ENCODE measurements at regions not wholly inside any gene's neighbourhood (a gene's known extent, or its start where the extent isn't known, plus 50 kb on each side); places are given as distances from the start of the nearest gene placed in this dataset.
"Not testable (repeated sequence)": the region's sequence is repeated elsewhere in the genome, so short reads cannot be mapped to it uniquely, and the experiment has no call there.

DNA sequence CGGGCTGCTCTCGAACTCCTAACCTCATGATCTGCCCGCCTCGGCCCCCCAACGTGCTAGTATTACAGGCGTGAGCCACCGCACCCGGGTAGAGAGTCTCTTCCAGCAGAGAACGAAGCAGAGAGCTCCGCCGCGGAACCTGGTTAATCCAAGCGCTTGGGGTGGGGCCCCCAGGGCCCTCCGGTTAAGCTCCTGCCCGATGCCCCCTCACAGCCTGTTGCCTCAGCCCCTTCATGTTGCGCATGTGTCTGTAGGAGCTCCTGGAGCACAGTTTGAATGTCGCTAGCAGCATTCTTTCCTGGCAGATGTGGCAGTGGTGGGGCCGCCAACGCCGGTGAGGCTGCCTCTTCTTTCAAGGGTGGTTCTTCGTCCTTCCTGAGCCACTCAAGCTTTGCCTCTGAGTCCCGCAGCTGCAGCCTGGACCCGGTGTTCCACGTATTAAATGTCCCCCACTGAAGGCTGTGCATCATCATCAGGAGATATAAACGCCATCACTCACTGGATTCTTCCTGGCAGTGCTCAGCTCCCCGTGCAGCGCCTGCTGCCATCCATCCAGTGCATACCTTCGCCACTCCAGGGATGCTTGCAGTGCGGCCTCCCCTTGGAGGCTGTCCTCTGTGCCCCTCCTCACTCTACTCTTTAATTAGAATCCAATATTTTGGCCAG lies 1919.3 kb downstream of the PCDH9 start:
- H3K27me3 ChIP-seq (ENCODE audit: insufficient read depth in 3 of 3, low read length in 2 of 3), result no peaks in the 10 kb centered on the region
- no peak overlapping the region for H3K27ac ChIP-seq
- DNase-seq (no peak), ATAC-seq (no peak)
- no peak overlapping the region for H3K4me3 ChIP-seq
- H3K4me1 ChIP-seq, result no peaks in the 10 kb centered on the region
- H3K36me3 ChIP-seq (ENCODE audit: insufficient read depth in 1 of 2, low read depth in 1 of 2), result no peaks in the 10 kb centered on the region
- intact Hi-C loops (cut with DNase I), result no loop called here
- H3K9me3 ChIP-seq, result peaks cover 6% of the 10 kb centered on the region
- TF ChIP-seq, protein P1, sequence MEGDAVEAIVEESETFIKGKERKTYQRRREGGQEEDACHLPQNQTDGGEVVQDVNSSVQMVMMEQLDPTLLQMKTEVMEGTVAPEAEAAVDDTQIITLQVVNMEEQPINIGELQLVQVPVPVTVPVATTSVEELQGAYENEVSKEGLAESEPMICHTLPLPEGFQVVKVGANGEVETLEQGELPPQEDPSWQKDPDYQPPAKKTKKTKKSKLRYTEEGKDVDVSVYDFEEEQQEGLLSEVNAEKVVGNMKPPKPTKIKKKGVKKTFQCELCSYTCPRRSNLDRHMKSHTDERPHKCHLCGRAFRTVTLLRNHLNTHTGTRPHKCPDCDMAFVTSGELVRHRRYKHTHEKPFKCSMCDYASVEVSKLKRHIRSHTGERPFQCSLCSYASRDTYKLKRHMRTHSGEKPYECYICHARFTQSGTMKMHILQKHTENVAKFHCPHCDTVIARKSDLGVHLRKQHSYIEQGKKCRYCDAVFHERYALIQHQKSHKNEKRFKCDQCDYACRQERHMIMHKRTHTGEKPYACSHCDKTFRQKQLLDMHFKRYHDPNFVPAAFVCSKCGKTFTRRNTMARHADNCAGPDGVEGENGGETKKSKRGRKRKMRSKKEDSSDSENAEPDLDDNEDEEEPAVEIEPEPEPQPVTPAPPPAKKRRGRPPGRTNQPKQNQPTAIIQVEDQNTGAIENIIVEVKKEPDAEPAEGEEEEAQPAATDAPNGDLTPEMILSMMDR (IDR thresholded peaks at IDR 0.05), result no peak
- 92 to 97% (median 94%) methylated on average over 28 to 29 of the region's 29 CpGs for WGBS, 3 donors

DNA sequence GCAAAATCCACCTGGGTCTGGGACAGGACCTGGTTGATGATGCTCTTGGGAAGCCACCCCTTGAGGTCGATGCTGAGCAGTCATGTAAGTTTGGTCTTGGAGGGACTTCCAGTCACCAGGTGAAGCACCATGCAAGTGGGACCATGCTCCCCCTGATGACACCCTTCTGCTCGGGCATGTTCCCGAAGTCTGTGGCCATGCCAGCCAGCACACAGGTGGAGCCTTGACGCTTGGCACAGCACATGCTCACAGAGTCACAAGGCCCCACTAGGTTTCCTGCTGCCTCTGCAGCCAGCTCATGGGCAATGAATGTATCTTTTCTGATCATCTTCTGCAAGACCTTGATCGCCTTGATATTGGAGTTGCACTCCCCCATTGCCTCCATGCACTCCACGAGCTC lies 1920.2 kb downstream of the PCDH9 start:
- intact Hi-C loops (cut with DNase I), result no loop called here
- ATAC-seq (no peak), DNase-seq (no peak)
- 88 to 92% (median 90%) methylated on average over 6 of the region's 6 CpGs for WGBS, 3 donors
- no peak overlapping the region for H3K4me3 ChIP-seq
- TF ChIP-seq, protein P1 (IDR thresholded peaks at IDR 0.05), result no peak
- no peaks in the 10 kb centered on the region for H3K36me3 ChIP-seq (ENCODE audit: insufficient read depth in 1 of 2, low read depth in 1 of 2)
- no peaks in the 10 kb centered on the region for H3K9me3 ChIP-seq
- H3K27me3 ChIP-seq (ENCODE audit: insufficient read depth in 3 of 3, low read length in 2 of 3), result no peaks in the 10 kb centered on the region
- no peak overlapping the region for H3K27ac ChIP-seq
- H3K4me1 ChIP-seq, result no peaks in the 10 kb centered on the region

DNA sequence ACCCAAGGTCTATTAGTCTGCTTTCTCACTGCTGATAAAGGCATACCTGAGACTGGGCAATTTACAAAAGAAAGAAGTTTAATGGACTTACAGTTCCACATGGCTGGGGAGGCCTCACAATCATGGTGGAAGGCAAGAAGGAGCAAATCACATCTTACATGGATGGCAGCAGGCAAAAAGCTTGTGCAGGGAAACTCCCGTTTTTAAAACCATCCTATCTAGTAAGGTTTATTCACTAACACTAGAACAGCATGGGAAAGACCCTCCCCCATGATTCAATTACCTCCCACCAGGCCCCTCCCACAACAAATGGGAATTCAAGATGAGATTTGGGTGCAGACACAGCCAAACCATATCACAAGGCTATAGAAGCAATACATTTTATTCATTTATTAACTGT lies 1921.4 kb downstream of the PCDH9 start:
- H3K27me3 ChIP-seq (ENCODE audit: insufficient read depth in 3 of 3, low read length in 2 of 3); H3K36me3 ChIP-seq (ENCODE audit: insufficient read depth in 1 of 2, low read depth in 1 of 2); H3K4me3 ChIP-seq; intact Hi-C loops (cut with DNase I); H3K4me1 ChIP-seq; DNase-seq; H3K27ac ChIP-seq; ATAC-seq; H3K9me3 ChIP-seq: not testable (repeated sequence)
- WGBS, 3 donors, result 93 to 100% (median 95%) methylated on average over 1 of the region's 1 CpG

DNA sequence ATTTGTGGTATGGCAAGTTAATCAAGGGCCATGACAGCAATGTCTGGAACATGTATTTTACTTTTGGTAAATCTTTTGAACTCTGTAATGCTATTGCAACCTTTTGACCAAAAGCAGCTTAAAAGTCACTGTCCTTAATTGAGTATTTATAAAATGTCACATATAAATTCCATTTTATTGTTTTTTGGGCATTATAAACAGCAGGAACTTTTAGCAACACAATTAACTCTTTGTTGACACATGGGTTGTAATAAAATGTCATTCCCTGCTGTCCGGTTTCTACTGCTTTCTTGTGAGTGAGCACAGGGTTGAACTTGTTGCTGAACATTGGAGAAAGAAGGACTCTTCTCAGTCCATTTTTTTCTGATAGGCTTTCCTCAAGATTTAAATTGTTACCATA lies 1923.1 kb downstream of the PCDH9 start:
- H3K9me3 ChIP-seq, result no peaks in the 10 kb centered on the region
- no peak overlapping the region for H3K4me3 ChIP-seq
- ATAC-seq (no peak), DNase-seq (no peak)
- H3K27ac ChIP-seq, result no peak overlapping the region
- TF ChIP-seq, protein P1 (IDR thresholded peaks at IDR 0.05), result no peak
- no peaks in the 10 kb centered on the region for H3K4me1 ChIP-seq
- WGBS, 3 donors, result 70 to 85% (median 79%) methylated on average over 1 of the region's 1 CpG
- intact Hi-C loops (cut with DNase I), result no loop called here
- no peaks in the 10 kb centered on the region for H3K27me3 ChIP-seq (ENCODE audit: insufficient read depth in 3 of 3, low read length in 2 of 3)
- no peaks in the 10 kb centered on the region for H3K36me3 ChIP-seq (ENCODE audit: insufficient read depth in 1 of 2, low read depth in 1 of 2)

DNA sequence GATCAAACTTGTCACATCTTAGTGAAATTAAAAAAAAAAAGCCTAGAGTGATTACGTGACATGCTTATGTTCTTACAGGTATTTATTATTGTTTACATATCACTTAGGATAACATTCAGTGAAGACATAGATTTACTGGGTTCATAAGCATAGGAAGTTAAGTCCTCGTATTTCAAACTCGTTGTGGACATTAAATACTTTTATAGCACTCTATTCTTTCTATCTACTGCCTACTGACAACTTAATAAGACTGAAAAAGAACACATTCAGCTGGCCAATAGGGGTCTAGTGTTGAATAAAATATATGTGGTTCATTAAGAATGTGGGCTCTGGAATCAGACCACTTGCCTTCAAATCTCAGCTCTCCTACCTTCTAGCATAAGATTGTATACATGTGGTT lies 1927.4 kb downstream of the PCDH9 start:
- Histone ChIP-seq H3K4me3 (no peak overlapping the region), H3K27me3 (ENCODE audit: insufficient read depth in 3 of 3, low read length in 2 of 3) (no peaks in the 10 kb centered on the region), H3K9me3 (no peaks in the 10 kb centered on the region), H3K36me3 (ENCODE audit: insufficient read depth in 1 of 2, low read depth in 1 of 2) (no peaks in the 10 kb centered on the region), H3K27ac (no peak overlapping the region), H3K4me1 (no peaks in the 10 kb centered on the region)
- ATAC-seq (no peak), DNase-seq (no peak)
- TF ChIP-seq, protein P1 (IDR thresholded peaks at IDR 0.05), result no peak
- WGBS, 3 donors, result 67 to 71% (median 69%) methylated on average over 3 of the region's 3 CpGs
- intact Hi-C loops (cut with DNase I), result no loop called here

Data from psoas muscle (tissue), 7 donors.